ENCODE measurements at regions not wholly inside any gene's neighbourhood (a gene's known extent, or its start where the extent isn't known, plus 50 kb on each side); places are given as distances from the start of the nearest gene placed in this dataset.

- TF ChIP-seq ZBTB33 (IDR thresholded peaks at IDR 0.05) (no peak), JUND (IDR thresholded peaks at IDR 0.05) (no peak), HNF4G (IDR thresholded peaks at IDR 0.05) (no peak), SP1 (IDR thresholded peaks at IDR 0.05) (no peak)
Measured at GRCh38 chr13:83485101-83485500, 397.2 kb downstream of the SLITRK1 start (continued).

DNA sequence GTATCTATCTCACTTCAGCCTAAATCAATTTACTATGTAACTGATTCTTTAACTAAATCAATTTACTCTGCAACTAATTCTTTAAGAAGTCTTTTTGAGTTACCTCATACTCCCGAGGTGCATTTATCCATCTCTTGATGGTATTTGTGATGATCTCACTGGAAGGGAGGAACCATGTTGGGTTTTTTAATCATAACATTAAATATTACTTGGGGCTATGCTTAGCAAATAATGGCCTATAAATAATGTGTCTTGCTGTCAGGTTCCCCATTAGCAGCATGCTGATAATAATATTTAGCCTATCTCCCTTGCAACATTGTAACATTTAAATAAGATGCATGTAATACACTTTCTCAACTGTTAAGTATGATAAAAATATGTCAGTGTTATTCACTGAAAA lies 411.3 kb downstream of the SLITRK1 start:
- H3K9ac ChIP-seq (ENCODE audit: low read depth in 1 of 2, low read length in 2 of 2): no peak overlapping the region
- DNase-seq (ENCODE audit: low spot score): no peak
- H3K36me3 ChIP-seq (ENCODE audit: control insufficient read depth in 4 of 4, insufficient read depth in 3 of 4, low read depth in 1 of 4, low read length in 3 of 4): no peaks in the 10 kb centered on the region
- H3K27me3 ChIP-seq (ENCODE audit: control insufficient read depth in 4 of 4, insufficient read depth in 4 of 4, low read length in 3 of 4): no peaks in the 10 kb centered on the region
- no peak overlapping the region for H3K27ac ChIP-seq (ENCODE audit: low read depth in 1 of 2, low read length in 2 of 2)
- H3K4me1 ChIP-seq (ENCODE audit: control insufficient read depth in 4 of 4, insufficient read depth in 4 of 4, low read length in 3 of 4): no peaks in the 10 kb centered on the region
- 52% methylated on average over 1 of the region's 1 CpG for WGBS
- H3K9me3 ChIP-seq (ENCODE audit: control insufficient read depth in 4 of 4, low read length in 3 of 4): no peaks in the 10 kb centered on the region
- no peak overlapping the region for H3K4me3 ChIP-seq (ENCODE audit: low read depth in 1 of 3, low read length in 3 of 3)
- TF ChIP-seq RXRA (IDR thresholded peaks at IDR 0.05) (no peak), TAF1 (conservative IDR thresholded peaks at IDR 0.05) (no peak), CTCF (IDR thresholded peaks at IDR 0.05; ENCODE audit: low read depth, low read length, missing input control) (no peak), MAX (IDR thresholded peaks at IDR 0.05) (no peak), EGR1 (IDR thresholded peaks at IDR 0.05; ENCODE audit: low read depth in 2 of 2) (no peak), ZBTB33 (IDR thresholded peaks at IDR 0.05) (no peak), GABPA (IDR thresholded peaks at IDR 0.05 in 1 of 2, conservative IDR thresholded peaks at IDR 0.05 in 1 of 2) (no peak), JUND (IDR thresholded peaks at IDR 0.05) (no peak), HNF4A (conservative IDR thresholded peaks at IDR 0.05) (no peak), SP1 (IDR thresholded peaks at IDR 0.05) (no peak), RAD21 (IDR thresholded peaks at IDR 0.05) (no peak), YY1 (IDR thresholded peaks at IDR 0.05) (no peak), FOXA2 (IDR thresholded peaks at IDR 0.05) (no peak), FOXA1 (IDR thresholded peaks at IDR 0.05) (no peak)
- TF ChIP-seq, protein P1, sequence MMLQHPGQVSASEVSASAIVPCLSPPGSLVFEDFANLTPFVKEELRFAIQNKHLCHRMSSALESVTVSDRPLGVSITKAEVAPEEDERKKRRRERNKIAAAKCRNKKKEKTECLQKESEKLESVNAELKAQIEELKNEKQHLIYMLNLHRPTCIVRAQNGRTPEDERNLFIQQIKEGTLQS (IDR thresholded peaks at IDR 0.05): no peak
- TF ChIP-seq, protein P2, sequence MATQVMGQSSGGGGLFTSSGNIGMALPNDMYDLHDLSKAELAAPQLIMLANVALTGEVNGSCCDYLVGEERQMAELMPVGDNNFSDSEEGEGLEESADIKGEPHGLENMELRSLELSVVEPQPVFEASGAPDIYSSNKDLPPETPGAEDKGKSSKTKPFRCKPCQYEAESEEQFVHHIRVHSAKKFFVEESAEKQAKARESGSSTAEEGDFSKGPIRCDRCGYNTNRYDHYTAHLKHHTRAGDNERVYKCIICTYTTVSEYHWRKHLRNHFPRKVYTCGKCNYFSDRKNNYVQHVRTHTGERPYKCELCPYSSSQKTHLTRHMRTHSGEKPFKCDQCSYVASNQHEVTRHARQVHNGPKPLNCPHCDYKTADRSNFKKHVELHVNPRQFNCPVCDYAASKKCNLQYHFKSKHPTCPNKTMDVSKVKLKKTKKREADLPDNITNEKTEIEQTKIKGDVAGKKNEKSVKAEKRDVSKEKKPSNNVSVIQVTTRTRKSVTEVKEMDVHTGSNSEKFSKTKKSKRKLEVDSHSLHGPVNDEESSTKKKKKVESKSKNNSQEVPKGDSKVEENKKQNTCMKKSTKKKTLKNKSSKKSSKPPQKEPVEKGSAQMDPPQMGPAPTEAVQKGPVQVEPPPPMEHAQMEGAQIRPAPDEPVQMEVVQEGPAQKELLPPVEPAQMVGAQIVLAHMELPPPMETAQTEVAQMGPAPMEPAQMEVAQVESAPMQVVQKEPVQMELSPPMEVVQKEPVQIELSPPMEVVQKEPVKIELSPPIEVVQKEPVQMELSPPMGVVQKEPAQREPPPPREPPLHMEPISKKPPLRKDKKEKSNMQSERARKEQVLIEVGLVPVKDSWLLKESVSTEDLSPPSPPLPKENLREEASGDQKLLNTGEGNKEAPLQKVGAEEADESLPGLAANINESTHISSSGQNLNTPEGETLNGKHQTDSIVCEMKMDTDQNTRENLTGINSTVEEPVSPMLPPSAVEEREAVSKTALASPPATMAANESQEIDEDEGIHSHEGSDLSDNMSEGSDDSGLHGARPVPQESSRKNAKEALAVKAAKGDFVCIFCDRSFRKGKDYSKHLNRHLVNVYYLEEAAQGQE (IDR thresholded peaks at IDR 0.05): no peak
